SU-DHL-6 (cell line): ENCODE measurements at regions not wholly inside any gene's neighbourhood (a gene's known extent, or its start where the extent isn't known, plus 50 kb on each side); places are given as distances from the start of the nearest gene placed in this dataset.

Source experiments
- H2AFZ ChIP-seq: fragments of 200-600 bp; sonication (generic); 2 replicates; pipeline ENCODE4 v1.6.1; 2014; ENCODE audit warnings: low read depth, mild to moderate bottlenecking, moderate library complexity, mixed read lengths, antibody characterized with exemption, low read length; ENCODE audit not compliant: severe bottlenecking
- H3F3A ChIP-seq: fragments of 200-600 bp; shearing (Covaris generic); 2 replicates; pipeline ENCODE4 v1.6.0; 2016; ENCODE audit warnings: antibody characterized with exemption, mild to moderate bottlenecking; ENCODE audit not compliant: insufficient read depth
- H3K27ac ChIP-seq: fragments of 200-600 bp; sonication (generic); 2 replicates; pipeline ENCODE4 v1.5.1; 2016; ENCODE audit warnings: low read depth, mild to moderate bottlenecking, low read length, moderate library complexity, mixed read lengths
- H3K27me3 ChIP-seq: fragments of 200-600 bp; sonication (generic), shearing (Covaris generic); 2 replicates; pipeline ENCODE4 v1.6.0; 2014; ENCODE audit warnings: mild to moderate bottlenecking, low read length
- H3K36me3 ChIP-seq: fragments of 200-600 bp; sonication (generic); 2 replicates; pipeline ENCODE4 v1.6.1; 2014; ENCODE audit warnings: mild to moderate bottlenecking, low read length, mixed read lengths
- H3K4me2 ChIP-seq: fragments of 300-600, 200-600 bp; shearing (Covaris generic), sonication (generic); 2 replicates; pipeline ENCODE4 v1.6.0; 2014; ENCODE audit warnings: low read length, low read depth, mild to moderate bottlenecking; ENCODE audit not compliant: poor library complexity, severe bottlenecking
- H3K4me3 ChIP-seq: fragments of 200-600 bp; sonication (generic); 2 replicates; pipeline ENCODE4 v1.5.1; 2014; ENCODE audit warnings: antibody characterized with exemption, low read length, mild to moderate bottlenecking, mixed read lengths; ENCODE audit not compliant: insufficient read depth, poor library complexity, severe bottlenecking
- H3K79me2 ChIP-seq: fragments of 200-600 bp; sonication (generic); 2 replicates; pipeline ENCODE4 v1.6.1; 2014; ENCODE audit warnings: mild to moderate bottlenecking, low read length, moderate library complexity; ENCODE audit not compliant: insufficient read depth
- H3K9ac ChIP-seq: fragments of 200-600 bp; sonication (generic); 2 replicates; pipeline ENCODE4 v1.7.0; 2014; ENCODE audit warnings: mild to moderate bottlenecking, low read length
- H3K9me2 ChIP-seq: fragments of 200-600 bp; sonication (generic); replicated peaks from 2 replicates; pipeline ENCODE4 v1.6.1; 2014; ENCODE audit warnings: low read length; ENCODE audit not compliant: insufficient read depth
- H3K9me3 ChIP-seq: fragments of 200-600 bp; sonication (generic); 2 replicates; pipeline ENCODE4 v1.6.1; 2014; ENCODE audit warnings: low read length, mixed read lengths; ENCODE audit not compliant: insufficient read depth
- H4K20me1 ChIP-seq: fragments of 200-600 bp; sonication (generic); 2 replicates; pipeline ENCODE4 v1.6.1; 2014; ENCODE audit warnings: low read depth, mild to moderate bottlenecking, antibody characterized with exemption, low read length, moderate library complexity, mixed read lengths
- EZH2phosphoT487 ChIP-seq: fragments of 200-600 bp; sonication (generic), shearing (Covaris generic); conservative IDR thresholded peaks from 2 replicates; pipeline ENCODE4 v1.6.1; 2018; ENCODE audit warnings: mild to moderate bottlenecking, antibody characterized with exemption, low read length, moderate library complexity, mixed read lengths
- TF ChIP-seq, protein P1 (sequence below): fragments of 200-600 bp; sonication (generic); IDR thresholded peaks from one replicate; pipeline ENCODE4 v1.5.1; 2017; ENCODE audit warnings: antibody characterized with exemption, mild to moderate bottlenecking, low read length, moderate library complexity; ENCODE audit not compliant: insufficient read depth, poor library complexity, severe bottlenecking

DNA sequence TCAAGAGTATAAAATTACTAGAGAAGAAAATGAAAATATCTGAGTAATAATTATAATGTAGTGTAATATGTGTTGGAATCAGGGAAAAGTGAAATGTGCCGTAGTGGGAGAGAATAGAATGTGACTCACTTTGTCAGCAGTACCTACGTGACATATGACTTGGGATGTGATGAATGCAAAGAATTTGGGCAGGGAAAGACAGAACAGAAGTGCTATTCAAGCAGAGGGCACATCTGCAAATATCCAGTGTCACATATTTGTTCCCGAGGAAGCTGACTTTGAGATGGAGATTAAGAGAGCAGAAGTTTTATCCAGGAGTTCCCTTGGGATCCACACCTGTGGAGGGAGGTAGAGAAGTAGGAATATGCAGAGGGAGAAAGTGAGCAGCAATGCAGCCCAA, 69.3 kb upstream of the HS3ST1 start:
- H3K9ac ChIP-seq: no peak overlapping the region

DNA sequence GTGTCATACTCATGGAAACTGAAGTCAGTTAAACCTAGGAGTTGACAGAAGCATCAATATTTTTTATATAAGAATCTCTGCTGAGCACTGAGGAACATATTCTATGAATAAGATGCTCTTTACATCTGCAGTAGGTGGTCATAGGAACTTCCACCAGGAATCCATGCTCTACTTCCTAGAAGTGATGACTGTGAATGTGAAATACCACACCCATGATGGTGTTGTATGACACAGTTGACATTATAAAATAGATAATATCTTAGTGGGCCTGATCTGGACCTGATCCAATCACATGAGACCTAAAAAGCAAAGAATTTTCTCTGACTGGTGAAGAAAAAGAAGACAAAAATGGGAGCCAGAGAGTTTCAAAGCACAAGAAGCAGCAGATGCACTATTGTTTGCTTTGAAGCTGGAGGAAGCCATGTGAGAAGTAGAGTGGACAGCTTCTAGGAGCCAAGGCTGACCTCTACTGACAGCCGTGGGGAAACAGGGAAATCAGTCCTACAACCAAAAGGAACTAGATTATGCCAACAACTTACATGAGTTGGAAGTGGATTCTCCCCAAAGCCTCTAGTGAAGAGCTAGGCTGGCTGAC, 68.6 kb upstream of the HS3ST1 start:
- Histone ChIP-seq H2AFZ (no peak overlapping the region), H3F3A (no peaks in the 10 kb centered on the region), H3K9me3 (no peaks in the 10 kb centered on the region), H3K36me3 (no peaks in the 10 kb centered on the region), H3K9me2 (no peaks in the 10 kb centered on the region), H3K27ac (no peak overlapping the region), H3K4me3 (no peak overlapping the region), H3K27me3 (no peaks in the 10 kb centered on the region), H4K20me1 (no peaks in the 10 kb centered on the region), H3K4me2 (no peak overlapping the region), H3K79me2 (no peaks in the 10 kb centered on the region), H3K9ac (no peak overlapping the region)
- TF ChIP-seq, protein P1, sequence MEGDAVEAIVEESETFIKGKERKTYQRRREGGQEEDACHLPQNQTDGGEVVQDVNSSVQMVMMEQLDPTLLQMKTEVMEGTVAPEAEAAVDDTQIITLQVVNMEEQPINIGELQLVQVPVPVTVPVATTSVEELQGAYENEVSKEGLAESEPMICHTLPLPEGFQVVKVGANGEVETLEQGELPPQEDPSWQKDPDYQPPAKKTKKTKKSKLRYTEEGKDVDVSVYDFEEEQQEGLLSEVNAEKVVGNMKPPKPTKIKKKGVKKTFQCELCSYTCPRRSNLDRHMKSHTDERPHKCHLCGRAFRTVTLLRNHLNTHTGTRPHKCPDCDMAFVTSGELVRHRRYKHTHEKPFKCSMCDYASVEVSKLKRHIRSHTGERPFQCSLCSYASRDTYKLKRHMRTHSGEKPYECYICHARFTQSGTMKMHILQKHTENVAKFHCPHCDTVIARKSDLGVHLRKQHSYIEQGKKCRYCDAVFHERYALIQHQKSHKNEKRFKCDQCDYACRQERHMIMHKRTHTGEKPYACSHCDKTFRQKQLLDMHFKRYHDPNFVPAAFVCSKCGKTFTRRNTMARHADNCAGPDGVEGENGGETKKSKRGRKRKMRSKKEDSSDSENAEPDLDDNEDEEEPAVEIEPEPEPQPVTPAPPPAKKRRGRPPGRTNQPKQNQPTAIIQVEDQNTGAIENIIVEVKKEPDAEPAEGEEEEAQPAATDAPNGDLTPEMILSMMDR: no peak

More for the DNA sequence above, 69.3 kb upstream of the HS3ST1 start:
- Histone ChIP-seq H3K36me3 (no peaks in the 10 kb centered on the region), H3K27ac (no peak overlapping the region), H3K79me2 (no peaks in the 10 kb centered on the region), H4K20me1 (no peaks in the 10 kb centered on the region), H3K27me3 (no peaks in the 10 kb centered on the region), H3K4me2 (no peak overlapping the region), H3K4me3 (no peak overlapping the region), H3K9me2 (no peaks in the 10 kb centered on the region), H2AFZ (no peak overlapping the region), H3K9me3 (no peaks in the 10 kb centered on the region), H3F3A (no peaks in the 10 kb centered on the region)
- TF ChIP-seq, protein P1: no peak
- no peak for TF ChIP-seq EZH2phosphoT487

DNA sequence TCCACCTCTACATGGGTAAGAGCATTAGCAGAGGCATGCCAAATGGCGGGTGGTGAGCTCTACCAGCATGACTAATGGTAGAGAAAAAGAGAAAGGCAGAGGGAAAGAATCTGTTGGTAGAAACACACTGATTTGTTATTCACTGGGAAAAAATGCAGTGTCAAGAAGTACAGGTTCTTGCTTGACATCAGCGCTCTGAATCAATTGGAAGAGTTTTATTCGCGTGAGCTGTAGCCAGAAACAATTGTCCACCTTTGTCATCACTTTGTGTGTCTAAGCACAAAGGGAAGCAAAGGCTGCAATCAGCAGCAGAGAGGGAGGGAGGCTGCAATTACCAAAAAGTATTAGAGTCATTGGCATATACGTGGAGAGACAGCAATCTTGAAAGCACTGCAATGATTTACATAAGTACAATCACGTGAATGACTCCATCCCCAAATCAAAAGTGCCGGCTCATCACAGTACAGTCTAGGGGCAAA, 67.7 kb upstream of the HS3ST1 start:
- H3K9me3 ChIP-seq: no peaks in the 10 kb centered on the region
- TF ChIP-seq EZH2phosphoT487: no peak
- TF ChIP-seq, protein P1: no peak
- no peaks in the 10 kb centered on the region for H3K9me2 ChIP-seq
- no peak overlapping the region for H3K27ac ChIP-seq
- H2AFZ ChIP-seq: no peak overlapping the region
- H3K27me3 ChIP-seq: no peaks in the 10 kb centered on the region
- H3K79me2 ChIP-seq: no peaks in the 10 kb centered on the region
- no peak overlapping the region for H3K4me2 ChIP-seq
- no peaks in the 10 kb centered on the region for H3F3A ChIP-seq
- no peak overlapping the region for H3K9ac ChIP-seq
- H4K20me1 ChIP-seq: no peaks in the 10 kb centered on the region
- H3K4me3 ChIP-seq: no peak overlapping the region
- H3K36me3 ChIP-seq: no peaks in the 10 kb centered on the region
